ENCODE measurements at regions not wholly inside any gene's neighbourhood (a gene's known extent, or its start where the extent isn't known, plus 50 kb on each side); places are given as distances from the start of the nearest gene placed in this dataset.

- DNase-seq (ENCODE audit: low spot score) = no peak
Observed at GRCh38 chrX:49773993-49774392, 55.1 kb upstream of the PAGE4 start.

- DNase-seq (ENCODE audit: low spot score) = no peak
Observed at GRCh38 chrX:49767236-49767635, 61.9 kb upstream of the PAGE4 start.

- DNase-seq (ENCODE audit: low spot score) = no peak
Observed at GRCh38 chrX:49762175-49762720, 66.5 kb upstream of the PAGE1 start.

- DNase-seq (ENCODE audit: low spot score) = peak; percentile 38
Observed at GRCh38 chrX:49761481-49761880, 65.7 kb upstream of the PAGE1 start.

GRCh38 chrX:49760290-49760890 is 64.6 kb upstream of the PAGE1 start:
- no peak for DNase-seq (ENCODE audit: low spot score)

GRCh38 chrX:49756692-49757091 is 60.9 kb upstream of the PAGE1 start:
- DNase-seq (ENCODE audit: low spot score) = no peak

- peak; percentile 51 for DNase-seq (ENCODE audit: low spot score)
Observed at GRCh38 chrX:49754233-49754857, 58.6 kb upstream of the PAGE1 start.

GRCh38 chrX:49753691-49754090 is 57.9 kb upstream of the PAGE1 start:
- DNase-seq (ENCODE audit: low spot score) = no peak

- no peak for DNase-seq (ENCODE audit: low spot score)
Observed at GRCh38 chrX:49748211-49748956, 52.6 kb upstream of the PAGE1 start.

- no peak for DNase-seq (ENCODE audit: low spot score)
Observed at GRCh38 chrX:49746306-49746705, 50.5 kb upstream of the PAGE1 start.

All from RKO (cell line).